ENCODE measurements at regions not wholly inside any gene's neighbourhood (a gene's known extent, or its start where the extent isn't known, plus 50 kb on each side); places are given as distances from the start of the nearest gene placed in this dataset.
"Not testable (repeated sequence)": the region's sequence is repeated elsewhere in the genome, so short reads cannot be mapped to it uniquely, and the experiment has no call there.

DNA sequence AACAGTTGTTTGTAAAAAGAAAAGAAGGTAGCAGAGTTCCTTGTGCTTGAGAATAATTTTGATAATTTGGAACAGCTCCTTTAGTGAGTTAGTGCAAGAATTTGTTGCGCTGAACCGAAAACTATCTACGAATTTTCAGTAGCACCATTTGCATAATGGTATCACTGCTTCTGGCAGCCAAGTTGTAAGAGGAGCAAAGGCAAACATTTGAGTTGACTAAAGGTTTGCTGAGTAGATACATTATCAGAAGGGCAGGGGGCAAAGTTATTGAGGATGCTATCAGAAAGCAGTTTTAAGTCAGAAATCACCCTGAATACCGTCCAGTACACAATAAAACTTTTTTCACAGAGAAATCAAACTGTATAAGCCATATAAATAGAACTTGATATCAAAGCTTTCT, 181.5 kb upstream of the MOCS2 start:
- TF ChIP-seq, protein P1, sequence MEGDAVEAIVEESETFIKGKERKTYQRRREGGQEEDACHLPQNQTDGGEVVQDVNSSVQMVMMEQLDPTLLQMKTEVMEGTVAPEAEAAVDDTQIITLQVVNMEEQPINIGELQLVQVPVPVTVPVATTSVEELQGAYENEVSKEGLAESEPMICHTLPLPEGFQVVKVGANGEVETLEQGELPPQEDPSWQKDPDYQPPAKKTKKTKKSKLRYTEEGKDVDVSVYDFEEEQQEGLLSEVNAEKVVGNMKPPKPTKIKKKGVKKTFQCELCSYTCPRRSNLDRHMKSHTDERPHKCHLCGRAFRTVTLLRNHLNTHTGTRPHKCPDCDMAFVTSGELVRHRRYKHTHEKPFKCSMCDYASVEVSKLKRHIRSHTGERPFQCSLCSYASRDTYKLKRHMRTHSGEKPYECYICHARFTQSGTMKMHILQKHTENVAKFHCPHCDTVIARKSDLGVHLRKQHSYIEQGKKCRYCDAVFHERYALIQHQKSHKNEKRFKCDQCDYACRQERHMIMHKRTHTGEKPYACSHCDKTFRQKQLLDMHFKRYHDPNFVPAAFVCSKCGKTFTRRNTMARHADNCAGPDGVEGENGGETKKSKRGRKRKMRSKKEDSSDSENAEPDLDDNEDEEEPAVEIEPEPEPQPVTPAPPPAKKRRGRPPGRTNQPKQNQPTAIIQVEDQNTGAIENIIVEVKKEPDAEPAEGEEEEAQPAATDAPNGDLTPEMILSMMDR (IDR thresholded peaks at IDR 0.05), result no peak
- no peak for TF ChIP-seq POLR2A (IDR thresholded peaks at IDR 0.05)
- no peaks in the 10 kb centered on the region for H3K4me1 ChIP-seq
- no peak for DNase-seq
- intact Hi-C loops (cut with DNase I), result no loop called here
- no peak overlapping the region for H3K4me3 ChIP-seq (replicated peaks in 1 of 3)
- H3K9me3 ChIP-seq, result no peaks in the 10 kb centered on the region
- WGBS, 2 donors, result 78 to 81% methylated on average over 4 of the region's 4 CpGs
- no peaks in the 10 kb centered on the region for H3K36me3 ChIP-seq
- H3K27me3 ChIP-seq, result no peaks in the 10 kb centered on the region
- no peak overlapping the region for H3K27ac ChIP-seq

GRCh38 chr5:53291528-53291927, 182.0 kb upstream of the MOCS2 start:
- Histone ChIP-seq H3K36me3 (no peaks in the 10 kb centered on the region), H3K4me3 (replicated peaks in 1 of 3) (no peak overlapping the region), H3K27me3 (no peaks in the 10 kb centered on the region), H3K4me1 (no peaks in the 10 kb centered on the region), H3K9me3 (no peaks in the 10 kb centered on the region), H3K27ac (no peak overlapping the region)
- TF ChIP-seq, protein P1 (IDR thresholded peaks at IDR 0.05), result no peak
- no peak for TF ChIP-seq POLR2A (IDR thresholded peaks at IDR 0.05)
- intact Hi-C loops (cut with DNase I), result no loop called here
- no peak for DNase-seq

GRCh38 chr5:53298841-53299240, 181.6 kb upstream of the FST start:
- intact Hi-C loops (cut with DNase I), result no loop called here
- no peak for DNase-seq
- Histone ChIP-seq H3K36me3 (no peaks in the 10 kb centered on the region), H3K27me3 (no peaks in the 10 kb centered on the region), H3K4me1 (no peaks in the 10 kb centered on the region), H3K27ac (no peak overlapping the region), H3K4me3 (replicated peaks in 1 of 3) (no peak overlapping the region), H3K9me3 (no peaks in the 10 kb centered on the region)
- WGBS, 2 donors, result 75 to 87% methylated on average over 5 of the region's 5 CpGs
- TF ChIP-seq, protein P1 (IDR thresholded peaks at IDR 0.05), result no peak
- no peak for TF ChIP-seq POLR2A (IDR thresholded peaks at IDR 0.05)

GRCh38 chr5:53302529-53302928, 177.9 kb upstream of the FST start:
- Histone ChIP-seq H3K36me3 (no peaks in the 10 kb centered on the region), H3K4me1 (no peaks in the 10 kb centered on the region), H3K4me3 (replicated peaks in 1 of 3) (no peak overlapping the region), H3K27me3 (no peaks in the 10 kb centered on the region), H3K9me3 (no peaks in the 10 kb centered on the region), H3K27ac (no peak overlapping the region)
- no peak for DNase-seq
- intact Hi-C loops (cut with DNase I), result no loop called here
- WGBS, 2 donors, result 53 to 69% methylated on average over 1 of the region's 1 CpG
- TF ChIP-seq POLR2A (IDR thresholded peaks at IDR 0.05), result no peak
- TF ChIP-seq, protein P1 (IDR thresholded peaks at IDR 0.05), result no peak

GRCh38 chr5:53303105-53303504, 177.3 kb upstream of the FST start:
- no peak for TF ChIP-seq POLR2A (IDR thresholded peaks at IDR 0.05)
- TF ChIP-seq, protein P1 (IDR thresholded peaks at IDR 0.05), result no peak
- Histone ChIP-seq H3K4me1 (no peaks in the 10 kb centered on the region), H3K4me3 (replicated peaks in 1 of 3) (no peak overlapping the region), H3K27me3 (no peaks in the 10 kb centered on the region), H3K36me3 (no peaks in the 10 kb centered on the region), H3K27ac (no peak overlapping the region), H3K9me3 (no peaks in the 10 kb centered on the region)
- 53 to 57% methylated on average over 1 of the region's 1 CpG for WGBS, 2 donors
- intact Hi-C loops (cut with DNase I), result no loop called here
- DNase-seq, result no peak

- 91 to 92% methylated on average over 1 of the region's 1 CpG for WGBS, 2 donors
- DNase-seq; intact Hi-C loops (cut with DNase I); H3K4me3 ChIP-seq (replicated peaks in 1 of 3); H3K4me1 ChIP-seq; H3K27ac ChIP-seq; H3K27me3 ChIP-seq; H3K36me3 ChIP-seq; H3K9me3 ChIP-seq: not testable (repeated sequence)
Observed at GRCh38 chr5:53305316-53305715, 175.1 kb upstream of the FST start.
